ENCODE measurements at regions not wholly inside any gene's neighbourhood (a gene's known extent, or its start where the extent isn't known, plus 50 kb on each side); places are given as distances from the start of the nearest gene placed in this dataset.
A peak's percentile ranks its signal among the peaks of the same experiment; 100 is the strongest.
"Not testable (repeated sequence)": the region's sequence is repeated elsewhere in the genome, so short reads cannot be mapped to it uniquely, and the experiment has no call there.

GRCh38 chr16:88159897-88160335, 208.7 kb downstream of the BANP start:
- DNase-seq (ENCODE audit: low spot score); ATAC-seq; intact Hi-C loops (cut with DNase I): not testable (repeated sequence)

DNA sequence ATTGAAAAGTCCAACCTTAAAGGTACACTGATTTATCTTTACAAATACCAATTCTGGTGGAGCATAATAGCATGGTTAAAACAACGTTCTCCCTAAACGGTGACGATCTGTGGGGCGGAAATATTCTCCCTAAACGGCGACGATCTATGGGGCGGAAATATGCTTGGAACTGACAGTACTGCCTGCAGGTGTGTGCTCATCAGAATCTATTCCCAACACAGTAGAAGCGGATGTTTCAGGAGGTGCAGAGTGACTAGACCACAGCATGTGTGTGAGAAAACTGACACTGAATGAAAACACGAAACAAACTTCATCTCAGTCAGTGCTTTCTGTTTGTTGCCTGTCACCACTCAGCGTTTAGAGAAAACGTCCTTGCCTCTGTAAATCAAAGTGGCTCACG, 210.0 kb downstream of the BANP start:
- DNase-seq (ENCODE audit: low spot score); ATAC-seq; intact Hi-C loops (cut with DNase I): not testable (repeated sequence)

- DNase-seq (ENCODE audit: low spot score); intact Hi-C loops (cut with DNase I); ATAC-seq: not testable (repeated sequence)
Observed at GRCh38 chr16:88161623-88162275, 210.5 kb downstream of the BANP start.

GRCh38 chr16:88162778-88163177, 211.5 kb downstream of the BANP start:
- intact Hi-C loops (cut with DNase I); DNase-seq (ENCODE audit: low spot score); ATAC-seq: not testable (repeated sequence)

DNA sequence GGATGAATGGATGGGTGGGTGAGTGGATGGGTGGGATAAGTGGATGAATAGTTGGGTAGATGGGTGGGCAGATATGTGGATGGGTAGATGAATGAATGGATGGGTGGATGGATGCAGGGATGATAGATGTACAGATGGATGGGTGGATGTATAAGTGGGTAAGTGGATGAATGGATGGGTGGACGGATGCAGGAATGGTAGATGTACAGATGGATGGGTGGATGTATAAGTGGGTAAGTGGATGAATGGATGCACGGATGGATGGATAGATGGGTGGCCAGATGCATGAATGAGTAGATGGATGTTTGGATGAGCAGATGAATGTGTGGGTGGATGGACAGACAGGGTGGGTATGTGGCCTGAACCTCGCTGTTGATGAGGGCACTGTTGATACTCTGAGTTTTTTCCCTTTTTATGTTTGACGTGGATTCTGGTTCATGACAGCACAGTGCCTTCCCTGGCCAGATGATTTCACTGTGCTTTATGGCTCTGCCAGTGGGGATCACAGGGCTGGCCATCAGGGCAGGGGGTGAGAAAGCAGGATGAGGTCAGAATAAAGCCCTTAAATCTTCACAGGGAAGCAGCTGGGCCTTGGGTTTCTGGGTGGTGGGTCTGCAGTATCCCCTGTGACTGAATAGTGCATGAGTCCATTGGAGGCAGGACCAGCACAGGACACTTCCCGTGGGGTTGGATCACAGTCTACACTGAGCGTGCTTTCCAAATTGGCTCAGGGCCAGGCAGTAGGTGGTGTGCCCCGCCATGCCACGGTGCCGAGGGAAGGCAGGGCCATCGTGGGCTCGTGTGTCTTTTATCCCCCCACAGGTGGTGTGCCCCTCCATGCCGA, 213.2 kb downstream of the BANP start:
- DNase-seq (ENCODE audit: low spot score), result peak; percentile 19
- ATAC-seq; intact Hi-C loops (cut with DNase I): not testable (repeated sequence)

GRCh38 chr16:88165040-88165544, 213.9 kb downstream of the BANP start:
- ATAC-seq; intact Hi-C loops (cut with DNase I): not testable (repeated sequence)
- peak; percentile 34 for DNase-seq (ENCODE audit: low spot score)

GRCh38 chr16:88165683-88166082, 214.4 kb downstream of the BANP start:
- ATAC-seq; DNase-seq (ENCODE audit: low spot score); intact Hi-C loops (cut with DNase I): not testable (repeated sequence)

DNA sequence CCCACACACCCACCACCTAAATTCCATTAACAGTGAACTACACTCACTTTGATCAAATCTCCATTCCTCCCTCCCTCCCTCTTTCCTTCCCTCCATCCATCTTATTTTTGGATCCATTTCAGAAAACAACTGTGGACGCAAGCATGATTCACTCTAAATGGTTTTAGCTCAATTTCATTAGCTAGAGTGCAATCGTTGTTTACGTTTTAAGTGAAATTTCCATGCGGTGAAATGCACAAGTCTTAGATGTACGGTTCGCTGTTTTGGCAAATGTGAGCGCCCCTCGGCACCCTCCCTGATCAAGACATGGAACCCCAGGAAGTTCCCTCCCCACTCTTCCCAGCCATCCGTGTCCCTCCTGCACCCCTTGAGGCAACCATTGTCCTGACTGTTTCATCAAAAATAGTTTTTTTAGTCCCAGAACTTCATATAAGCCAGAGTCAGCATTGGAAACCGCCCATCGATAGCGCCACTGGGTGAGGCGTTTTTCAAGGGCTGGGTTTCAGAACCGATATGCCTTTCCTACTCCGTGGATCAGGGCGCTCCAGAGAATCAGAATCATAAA, 215.1 kb downstream of the BANP start:
- ATAC-seq; intact Hi-C loops (cut with DNase I); DNase-seq (ENCODE audit: low spot score): not testable (repeated sequence)

DNA sequence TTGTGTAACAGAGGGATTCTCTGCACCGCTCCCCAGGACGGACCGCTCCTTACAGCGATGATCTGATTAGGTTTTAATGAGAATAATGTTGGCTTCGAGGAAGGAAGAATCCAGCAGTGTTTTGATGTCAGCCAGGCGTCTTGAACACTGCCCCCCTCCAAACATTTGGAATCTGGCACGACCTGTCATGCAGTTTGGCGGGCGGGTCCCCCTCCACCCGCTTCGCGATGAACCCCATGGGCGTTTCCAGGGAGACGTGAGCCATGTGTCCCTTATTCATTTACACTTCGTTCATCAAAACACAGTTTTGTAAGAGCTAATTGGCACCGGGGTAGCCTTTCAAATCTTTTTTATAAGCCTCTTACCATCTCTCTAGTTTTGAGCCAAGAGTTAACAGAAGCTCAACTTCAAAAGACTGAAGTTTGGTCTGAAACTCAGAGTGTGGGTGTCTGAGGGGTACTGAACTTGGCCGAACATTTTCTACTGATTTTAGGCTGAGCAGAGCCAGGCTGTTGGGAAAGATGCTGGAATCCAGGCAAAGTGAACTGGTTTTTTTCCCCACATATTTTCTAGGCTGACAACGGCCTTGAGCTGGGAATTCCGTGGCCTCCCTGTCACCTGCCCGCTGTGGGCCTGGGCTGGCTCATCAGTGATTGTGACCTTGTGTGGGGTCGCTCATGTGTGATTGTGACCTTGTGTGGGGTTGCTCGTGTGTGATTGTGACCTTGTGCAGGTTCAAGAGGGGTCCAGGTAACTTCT, 214.8 kb upstream of the ZNF469 start:
- intact Hi-C loops (cut with DNase I), result not testable (repeated sequence)
- ATAC-seq, result peak; percentile 51
- DNase-seq (ENCODE audit: low spot score), result peak; percentile 39

- not testable (repeated sequence) for ATAC-seq; DNase-seq (ENCODE audit: low spot score)
Observed at GRCh38 chr16:88168557-88168949, 214.2 kb upstream of the ZNF469 start.

DNA sequence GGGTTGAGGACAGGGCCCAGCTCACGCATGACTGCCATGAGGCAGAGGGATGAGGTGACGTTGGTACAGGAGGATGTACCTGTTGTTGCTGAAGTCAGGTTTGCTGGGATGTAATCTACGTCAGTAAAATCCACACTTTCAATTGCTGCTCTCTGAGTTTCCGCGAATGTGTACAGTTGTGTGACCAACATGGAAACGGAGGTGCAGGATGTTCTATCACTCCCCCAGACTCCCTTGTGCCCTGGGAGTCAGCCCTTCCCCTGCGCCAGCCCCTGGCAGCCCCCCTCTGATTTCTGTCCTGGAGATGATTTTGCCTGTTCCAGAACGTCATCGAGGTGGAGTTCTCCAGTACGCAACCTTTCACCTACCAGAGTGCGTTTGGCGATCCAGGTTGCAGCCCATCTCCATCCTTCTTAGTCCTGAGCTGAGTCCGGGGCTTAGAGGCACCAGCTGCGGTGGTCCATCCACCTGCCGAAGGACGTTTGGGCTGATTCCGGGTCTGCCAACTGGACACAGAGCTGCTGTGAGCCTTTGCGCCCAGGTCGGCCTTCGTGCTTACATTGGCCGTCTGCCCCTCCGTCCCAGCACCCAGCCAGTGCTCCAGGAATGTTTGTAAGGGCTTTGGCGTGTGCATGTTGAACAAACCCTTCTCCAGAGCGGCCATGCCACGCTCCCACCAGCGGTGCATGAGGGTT, 213.5 kb upstream of the ZNF469 start:
- ATAC-seq; intact Hi-C loops (cut with DNase I): not testable (repeated sequence)
- DNase-seq (ENCODE audit: low spot score), result peak; percentile 50

More at GRCh38 chr16:88168557-88168949, 214.2 kb upstream of the ZNF469 start:
- intact Hi-C loops (cut with DNase I), result not testable (repeated sequence)

- intact Hi-C loops (cut with DNase I); ATAC-seq; DNase-seq (ENCODE audit: low spot score): not testable (repeated sequence)
Observed at GRCh38 chr16:88169831-88170165, 213.0 kb upstream of the ZNF469 start.

DNA sequence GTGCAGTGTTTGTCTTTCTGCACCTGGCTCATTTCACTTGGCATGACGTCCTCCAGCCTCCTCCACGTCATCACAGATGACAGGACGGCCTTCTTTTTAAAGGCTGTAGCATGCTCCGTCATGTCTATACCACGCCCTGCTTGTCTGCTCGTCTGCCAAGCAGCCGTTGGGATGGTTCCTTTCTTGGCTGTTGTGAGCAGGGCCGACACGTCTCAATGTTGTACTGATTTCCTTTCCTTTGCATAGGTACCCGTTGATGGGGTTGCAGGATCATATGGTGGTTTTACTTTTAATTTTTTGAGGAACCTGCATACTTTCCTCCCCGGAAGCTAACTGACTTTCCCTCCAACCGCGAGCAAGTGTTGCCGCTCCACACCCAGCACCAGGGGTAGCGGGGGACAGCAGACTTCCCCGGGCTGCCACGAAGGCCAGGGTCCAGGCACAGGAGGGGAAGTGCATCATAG, 212.2 kb upstream of the ZNF469 start:
- DNase-seq (ENCODE audit: low spot score), result peak; percentile 27
- intact Hi-C loops (cut with DNase I), result no loop called here

DNA sequence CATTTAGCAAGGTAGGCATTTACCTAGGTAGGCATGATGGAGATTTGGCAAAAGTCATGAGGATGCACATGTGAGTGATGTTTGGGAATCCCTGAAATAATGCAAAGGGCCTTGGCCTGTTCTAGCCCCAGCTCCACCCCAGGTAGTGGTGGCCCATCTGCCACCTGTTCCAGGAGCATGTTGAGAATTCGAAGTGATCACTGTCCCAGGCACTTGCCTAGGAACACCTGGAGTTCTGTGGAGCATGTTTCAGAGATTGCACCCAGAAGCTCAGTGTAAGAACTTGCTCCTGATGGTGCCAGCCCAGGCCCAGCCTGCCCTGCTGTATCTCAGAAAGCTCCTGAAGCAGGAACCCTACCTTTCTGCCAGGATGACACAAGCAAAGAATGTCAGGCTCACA, 211.6 kb upstream of the ZNF469 start:
- DNase-seq (ENCODE audit: low spot score); ATAC-seq; intact Hi-C loops (cut with DNase I): not testable (repeated sequence)

More for the DNA sequence above, 212.2 kb upstream of the ZNF469 start:
- no peak for ATAC-seq

DNA sequence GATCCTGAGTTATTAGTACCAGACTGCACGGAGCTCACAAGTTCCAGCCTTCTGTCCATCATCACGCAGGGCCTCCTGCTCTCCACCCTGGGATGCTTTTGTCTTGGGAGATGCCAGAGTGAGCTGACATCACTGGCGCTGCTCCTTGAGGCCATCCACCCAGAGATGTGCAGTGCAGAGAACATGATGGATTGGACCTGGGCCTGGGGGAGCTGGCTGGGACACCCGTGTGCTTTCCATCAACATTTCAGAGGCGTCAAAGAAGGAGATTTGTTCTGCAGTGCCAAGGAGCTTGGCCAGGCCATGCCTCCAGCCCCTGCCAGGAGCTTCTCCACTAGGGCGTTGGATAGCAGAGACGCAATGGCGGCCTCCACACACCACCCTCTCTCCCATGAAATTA, 206.6 kb upstream of the ZNF469 start:
- ATAC-seq; DNase-seq (ENCODE audit: low spot score); intact Hi-C loops (cut with DNase I): not testable (repeated sequence)

DNA sequence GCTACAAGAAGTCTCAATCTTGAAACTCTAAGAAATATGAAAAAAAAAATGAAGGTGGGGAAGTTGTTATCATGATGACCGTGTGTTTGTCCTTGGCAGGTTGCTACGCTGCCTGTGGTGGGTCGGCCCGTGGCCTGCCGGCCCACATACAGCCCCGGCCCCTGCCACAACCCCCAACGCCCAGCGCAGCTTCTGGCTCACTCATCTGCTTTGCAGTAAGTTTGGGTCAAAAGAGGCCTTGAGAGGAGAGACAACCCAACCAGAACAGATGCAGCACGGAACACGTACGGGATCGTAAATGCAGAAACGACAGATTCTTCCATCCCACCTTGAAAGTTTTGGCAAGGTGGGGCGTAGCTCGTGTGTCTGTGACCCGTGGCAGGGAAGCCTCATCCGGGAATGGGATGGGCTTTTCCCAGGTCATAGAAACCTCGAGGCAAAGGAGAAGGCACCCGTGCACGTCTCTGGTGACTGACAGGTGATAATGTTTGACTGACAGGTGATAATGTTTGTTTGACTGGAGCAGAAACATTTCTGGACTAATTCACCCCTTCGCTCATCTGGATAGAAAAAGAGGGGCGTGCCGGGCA, 206.1 kb upstream of the ZNF469 start:
- ATAC-seq, result not testable (repeated sequence)

DNA sequence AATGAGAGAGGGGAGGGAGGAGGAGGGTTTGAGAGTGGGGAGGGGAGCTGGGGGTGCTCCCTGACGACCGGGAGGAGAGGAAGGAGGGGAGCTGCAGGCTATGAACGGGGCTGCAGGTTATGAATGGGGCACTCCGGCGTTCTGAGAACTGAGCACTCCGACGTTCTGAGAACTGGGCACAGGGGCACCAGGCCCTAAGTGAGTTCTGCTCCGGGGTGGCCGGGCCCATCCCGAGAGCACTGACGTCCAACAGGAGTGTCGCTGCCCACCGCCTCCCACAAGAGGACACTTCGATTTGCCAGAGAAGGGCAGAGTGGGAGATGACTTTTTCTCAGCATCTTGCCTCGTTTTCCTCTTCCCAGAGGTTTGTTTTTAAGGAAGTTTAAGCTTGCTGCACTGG, 204.5 kb upstream of the ZNF469 start:
- peak; percentile 36 for DNase-seq (ENCODE audit: low spot score)
- intact Hi-C loops (cut with DNase I); ATAC-seq: not testable (repeated sequence)

More for the DNA sequence above, 206.1 kb upstream of the ZNF469 start:
- intact Hi-C loops (cut with DNase I), result not testable (repeated sequence)
- peak; percentile 32 for DNase-seq (ENCODE audit: low spot score)

Measured in sciatic nerve (tissue), 2 donors.